Smooth muscle cell of the brain vasculature (primary cell): ENCODE measurements at regions not wholly inside any gene's neighbourhood (a gene's known extent, or its start where the extent isn't known, plus 50 kb on each side); places are given as distances from the start of the nearest gene placed in this dataset.

Experiments used
- DNase-seq: peaks from one replicate; pipeline ENCODE4 v3.0.0-alpha.2; 2012; ENCODE audit warnings: low read depth, low spot score

- DNase-seq: no peak
Observed at GRCh38 chr3:148081926-148082325, 615.8 kb upstream of the AGTR1 start.

GRCh38 chr3:148082506-148083280, 615.0 kb upstream of the AGTR1 start:
- DNase-seq: no peak

- no peak for DNase-seq
Observed at GRCh38 chr3:148083526-148084182, 614.0 kb upstream of the AGTR1 start.

DNA sequence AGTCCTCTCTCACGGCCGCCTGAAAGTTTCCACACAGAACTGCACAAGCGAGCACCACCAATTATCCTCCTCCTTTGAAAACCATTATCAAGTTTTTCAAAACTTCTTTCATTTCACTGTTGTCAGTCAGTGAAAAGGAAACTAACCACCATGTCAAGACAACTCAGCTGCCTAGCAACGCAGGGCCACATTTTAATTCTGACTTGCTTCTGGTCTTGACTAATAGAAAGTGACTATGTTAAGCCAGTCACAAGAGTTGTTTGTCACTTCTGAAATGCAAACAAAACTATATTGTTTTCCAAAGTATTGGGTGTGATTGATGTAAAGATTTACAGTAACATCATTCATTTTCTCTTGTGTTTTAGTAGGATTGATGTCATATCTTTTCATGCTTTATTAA, 612.8 kb upstream of the AGTR1 start:
- no peak for DNase-seq

DNA sequence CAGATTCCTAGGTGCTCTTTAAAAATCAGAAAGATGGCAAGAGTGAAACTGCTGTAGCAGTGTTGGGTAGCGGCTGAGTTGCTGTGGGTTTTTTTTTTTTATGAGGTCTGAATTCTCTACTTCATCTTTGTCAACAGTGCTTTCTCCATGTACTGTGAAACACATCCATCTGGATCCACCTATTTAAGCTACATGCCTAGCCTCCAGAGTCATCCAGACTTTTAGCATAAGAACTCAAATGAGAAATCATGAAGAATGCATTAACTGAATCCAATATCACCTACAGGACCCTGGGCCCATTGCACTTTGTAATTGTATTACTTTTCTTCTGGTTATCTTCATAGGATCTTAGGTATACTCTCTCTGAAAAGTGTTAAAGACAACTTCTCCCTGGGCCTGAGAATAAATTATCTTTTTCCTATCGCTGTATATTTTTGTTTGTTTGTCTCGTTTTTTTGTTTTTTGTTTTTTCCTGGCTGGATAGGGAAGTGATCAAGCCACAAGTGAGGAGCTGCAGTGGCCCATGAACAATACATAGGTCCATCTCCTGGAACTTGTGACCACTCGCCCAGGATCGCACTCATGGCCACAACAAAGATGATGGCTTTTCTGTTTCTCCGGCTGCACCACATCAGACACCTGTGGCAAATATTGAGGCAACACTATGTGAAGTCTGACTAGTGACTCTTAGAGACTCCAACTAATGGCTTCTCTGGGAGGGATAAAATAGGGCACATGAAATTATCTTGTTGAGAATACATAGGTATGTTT, 609.9 kb upstream of the AGTR1 start:
- DNase-seq: no peak

GRCh38 chr3:148089171-148089570, 608.5 kb upstream of the AGTR1 start:
- no peak for DNase-seq

DNA sequence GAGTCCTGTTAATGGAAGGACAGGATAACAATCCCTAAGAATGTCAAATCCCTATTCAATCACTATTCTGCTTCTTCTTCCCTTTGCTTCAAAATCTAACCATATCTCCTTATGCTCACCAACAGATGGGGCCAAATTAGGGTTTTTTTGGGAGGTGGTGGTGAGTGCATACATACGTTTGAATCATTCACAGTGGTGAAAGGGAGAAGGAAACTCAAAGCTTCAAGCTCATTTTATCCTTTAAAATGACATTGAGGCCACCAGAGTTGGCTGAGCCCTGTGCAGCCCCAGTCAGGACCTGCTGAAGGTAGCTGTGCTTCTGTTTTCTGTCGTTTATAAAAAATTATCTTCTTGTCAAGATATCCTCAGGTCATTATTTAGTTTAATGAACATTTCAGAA, 607.5 kb upstream of the AGTR1 start:
- DNase-seq: no peak

GRCh38 chr3:148092624-148093347, 604.9 kb upstream of the AGTR1 start:
- DNase-seq: no peak

DNA sequence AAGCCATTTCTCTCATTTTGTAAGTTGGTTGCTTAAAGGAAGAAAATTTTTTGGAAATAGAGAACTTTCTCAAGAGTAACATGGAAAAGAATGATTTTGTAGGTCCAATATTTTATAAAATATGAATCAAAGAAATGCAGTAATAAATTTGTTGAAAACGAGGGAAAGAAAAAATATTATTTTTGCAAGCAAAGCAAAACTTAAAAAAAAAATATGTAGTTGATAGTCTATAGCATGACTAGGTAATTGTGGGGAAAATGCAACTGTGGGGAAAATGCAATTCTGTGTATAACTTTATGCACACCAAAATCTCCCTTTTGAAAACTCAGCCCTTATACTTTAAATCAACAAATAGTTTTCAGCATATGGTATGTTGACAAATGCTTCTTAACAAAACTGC, 604.0 kb upstream of the AGTR1 start:
- DNase-seq: no peak

GRCh38 chr3:148095962-148096361, 601.7 kb upstream of the AGTR1 start:
- no peak for DNase-seq

- DNase-seq: no peak
Observed at GRCh38 chr3:148100476-148100875, 597.2 kb upstream of the AGTR1 start.

DNA sequence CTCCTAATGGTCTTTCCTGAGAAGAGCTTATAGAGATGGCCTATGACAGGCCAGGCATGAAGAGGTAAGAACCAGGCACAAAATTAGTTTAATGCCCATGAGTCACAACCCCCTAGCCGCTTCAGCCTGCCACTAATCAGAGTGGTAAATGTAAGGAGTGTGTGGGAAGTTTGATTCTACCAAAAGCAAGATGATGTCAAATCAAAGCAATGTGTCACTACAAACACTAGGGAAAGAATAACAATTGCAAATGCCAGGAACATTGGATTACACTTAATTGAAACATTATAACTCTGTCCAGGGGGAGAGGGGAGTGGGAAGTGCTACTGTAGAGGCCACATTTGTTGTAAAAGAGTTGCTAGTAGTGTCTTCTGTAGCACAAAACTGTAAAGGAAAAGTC, 596.6 kb upstream of the AGTR1 start:
- DNase-seq: no peak

- no peak for DNase-seq
Observed at GRCh38 chr3:148102156-148102555, 595.5 kb upstream of the AGTR1 start.

DNA sequence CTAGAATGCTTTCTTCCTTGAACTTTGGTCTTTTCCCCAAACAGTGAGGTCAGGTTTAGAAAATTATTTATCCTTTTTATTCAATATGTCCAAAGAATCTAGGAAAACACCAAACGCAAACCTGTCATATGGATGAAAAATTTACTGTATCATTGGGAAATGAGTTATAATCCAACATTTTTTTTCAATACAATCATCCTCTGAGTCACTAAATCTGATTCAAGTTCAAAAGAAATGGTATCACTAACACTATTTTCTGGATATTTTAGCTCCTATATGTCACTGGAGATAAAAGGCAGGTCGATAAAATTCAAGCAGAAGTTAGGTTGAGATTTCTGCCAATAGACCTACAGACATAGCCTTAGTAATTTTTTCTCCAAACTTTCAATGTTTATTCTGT, 591.6 kb upstream of the AGTR1 start:
- no peak for DNase-seq

DNA sequence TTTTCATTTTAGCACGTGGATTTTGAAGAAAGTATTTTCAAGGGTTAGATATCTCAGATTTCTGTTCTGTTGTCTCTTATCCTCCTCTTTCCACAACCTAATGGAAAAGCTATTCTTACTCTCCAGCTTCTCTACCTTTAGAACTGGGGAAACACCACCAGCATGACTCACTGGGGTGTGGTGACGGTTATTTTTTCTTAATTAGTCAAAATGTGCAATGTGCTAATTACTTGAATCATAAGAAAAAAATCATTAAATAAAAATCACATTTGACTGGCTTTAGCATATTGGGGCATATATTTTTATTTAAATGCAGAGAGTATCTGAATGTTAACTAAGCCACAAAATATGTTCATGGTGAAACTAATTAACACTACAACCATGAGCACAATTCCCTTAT, 570.7 kb upstream of the AGTR1 start:
- no peak for DNase-seq

GRCh38 chr3:148128136-148128535, 569.6 kb upstream of the AGTR1 start:
- no peak for DNase-seq

DNA sequence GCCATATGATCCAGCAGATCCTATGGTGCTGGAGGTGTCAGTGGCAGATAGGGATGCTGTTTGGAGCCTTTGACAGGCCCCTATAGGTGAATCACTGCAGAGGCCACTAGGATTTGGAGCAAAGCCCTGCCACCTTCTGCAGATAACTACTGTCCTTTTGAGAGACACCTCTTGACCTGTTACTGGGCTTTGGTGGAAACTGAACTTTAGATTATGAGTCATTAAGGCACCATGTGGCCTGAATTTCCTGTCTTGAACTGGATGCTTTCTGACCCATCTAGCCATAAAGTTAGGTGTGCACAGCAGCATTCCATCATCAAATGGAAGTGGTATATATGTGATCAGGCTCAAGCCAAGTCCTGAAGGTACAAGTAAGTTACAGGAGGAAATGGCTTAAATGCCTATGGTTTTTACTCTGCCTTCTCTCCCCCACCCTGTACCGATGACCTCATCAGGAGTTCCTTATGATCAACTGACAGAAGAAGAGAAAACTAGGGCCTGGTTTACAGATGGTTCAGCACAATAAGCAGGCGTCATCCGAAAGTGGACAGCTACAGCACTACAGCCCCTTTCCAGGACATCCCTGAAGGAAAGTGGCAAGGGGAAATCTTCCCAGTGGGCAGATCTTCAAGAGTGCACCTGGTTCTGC, 565.6 kb upstream of the AGTR1 start:
- DNase-seq: no peak

DNA sequence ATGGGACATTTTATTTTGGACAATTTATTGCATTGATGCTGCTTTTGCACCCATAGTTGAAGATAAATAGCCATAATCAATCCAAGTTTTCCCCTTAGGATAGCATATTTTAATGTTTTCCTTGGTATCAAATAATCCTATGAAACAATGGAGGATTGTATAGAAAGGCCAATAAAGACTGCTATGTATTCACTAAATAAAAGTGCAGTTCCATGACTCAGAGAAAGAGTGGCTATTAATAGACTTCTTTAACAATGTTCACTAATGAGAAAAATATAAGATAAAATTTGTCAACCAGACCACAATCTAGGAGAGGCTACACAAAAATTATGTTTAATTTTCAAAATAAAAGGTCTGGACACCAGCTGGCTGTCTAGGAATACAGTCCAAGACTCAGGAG, 560.9 kb upstream of the AGTR1 start:
- no peak for DNase-seq

DNA sequence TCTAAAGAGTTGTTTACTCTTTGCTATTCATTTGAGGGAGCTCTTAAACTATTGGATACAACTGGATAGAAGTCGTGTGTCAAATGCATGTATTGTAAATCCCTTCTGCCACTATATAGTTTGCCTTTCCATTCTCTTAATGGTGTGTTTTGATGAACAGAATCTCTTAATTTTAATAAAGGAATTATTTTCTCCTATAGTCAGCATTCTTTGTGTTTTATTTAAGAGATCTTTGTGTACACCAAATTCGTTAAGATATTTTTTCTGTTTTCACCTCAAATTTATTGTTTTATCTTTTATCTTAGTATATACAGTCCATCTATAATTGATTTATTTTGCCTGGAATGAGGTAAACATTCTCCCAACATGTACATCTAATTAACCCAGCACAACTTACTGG, 551.5 kb upstream of the AGTR1 start:
- no peak for DNase-seq

GRCh38 chr3:148146947-148147826, 550.5 kb upstream of the AGTR1 start:
- DNase-seq: peak; percentile 52

- DNase-seq: no peak
Observed at GRCh38 chr3:148147903-148148302, 549.8 kb upstream of the AGTR1 start.
